ENCODE measurements at regions not wholly inside any gene's neighbourhood (a gene's known extent, or its start where the extent isn't known, plus 50 kb on each side); places are given as distances from the start of the nearest gene placed in this dataset.
"Not testable (repeated sequence)": the region's sequence is repeated elsewhere in the genome, so short reads cannot be mapped to it uniquely, and the experiment has no call there.

GRCh38 chr20:12086359-12086758 lies 168.7 kb downstream of the BTBD3 start:
- in situ Hi-C loops (cut with HindIII; ENCODE audit: low sequenced_read_pairs), result no loop called here
- H3K4me3 ChIP-seq (ENCODE audit: low read depth, low read length), result no peak overlapping the region
- peak; percentile 19 for DNase-seq (ENCODE audit: low read depth, low spot score)
- TF ChIP-seq CTCF (IDR thresholded peaks at IDR 0.05; ENCODE audit: low read depth, low read length), result no peak

- no peak for DNase-seq (ENCODE audit: low read depth, low spot score)
- no peak for TF ChIP-seq CTCF (IDR thresholded peaks at IDR 0.05; ENCODE audit: low read depth, low read length)
- in situ Hi-C loops (cut with HindIII; ENCODE audit: low sequenced_read_pairs), result no loop called here
- H3K4me3 ChIP-seq (ENCODE audit: low read depth, low read length), result no peak overlapping the region
Observed at GRCh38 chr20:12090920-12091319, 173.2 kb downstream of the BTBD3 start.

GRCh38 chr20:12093057-12093796 lies 175.5 kb downstream of the BTBD3 start:
- DNase-seq (ENCODE audit: low read depth, low spot score), result no peak
- H3K4me3 ChIP-seq (ENCODE audit: low read depth, low read length), result no peak overlapping the region
- in situ Hi-C loops (cut with HindIII; ENCODE audit: low sequenced_read_pairs), result no loop called here
- no peak for TF ChIP-seq CTCF (IDR thresholded peaks at IDR 0.05; ENCODE audit: low read depth, low read length)

- in situ Hi-C loops (cut with HindIII; ENCODE audit: low sequenced_read_pairs), result not testable (repeated sequence)
Observed at GRCh38 chr20:12093797-12094190, 176.1 kb downstream of the BTBD3 start.

GRCh38 chr20:12095180-12095920 lies 177.7 kb downstream of the BTBD3 start:
- no peak for TF ChIP-seq CTCF (IDR thresholded peaks at IDR 0.05; ENCODE audit: low read depth, low read length)
- no peak overlapping the region for H3K4me3 ChIP-seq (ENCODE audit: low read depth, low read length)
- no peak for DNase-seq (ENCODE audit: low read depth, low spot score)
- in situ Hi-C loops (cut with HindIII; ENCODE audit: low sequenced_read_pairs), result no loop called here

More at GRCh38 chr20:12093797-12094190, 176.1 kb downstream of the BTBD3 start:
- not testable (repeated sequence) for H3K4me3 ChIP-seq (ENCODE audit: low read depth, low read length)
- peak; percentile 9 for DNase-seq (ENCODE audit: low read depth, low spot score)

- no peak overlapping the region for H3K4me3 ChIP-seq (ENCODE audit: low read depth, low read length)
- no peak for TF ChIP-seq CTCF (IDR thresholded peaks at IDR 0.05; ENCODE audit: low read depth, low read length)
- in situ Hi-C loops (cut with HindIII; ENCODE audit: low sequenced_read_pairs), result no loop called here
- DNase-seq (ENCODE audit: low read depth, low spot score), result no peak
Observed at GRCh38 chr20:12098421-12098820, 180.7 kb downstream of the BTBD3 start.

GRCh38 chr20:12108846-12109245 lies 191.2 kb downstream of the BTBD3 start:
- in situ Hi-C loops (cut with HindIII; ENCODE audit: low sequenced_read_pairs), result no loop called here
- no peak for TF ChIP-seq CTCF (IDR thresholded peaks at IDR 0.05; ENCODE audit: low read depth, low read length)
- no peak overlapping the region for H3K4me3 ChIP-seq (ENCODE audit: low read depth, low read length)
- DNase-seq (ENCODE audit: low read depth, low spot score), result no peak
